ENCODE measurements at regions not wholly inside any gene's neighbourhood (a gene's known extent, or its start where the extent isn't known, plus 50 kb on each side); places are given as distances from the start of the nearest gene placed in this dataset.
A peak's percentile ranks its signal among the peaks of the same experiment; 100 is the strongest.
"Not testable (repeated sequence)": the region's sequence is repeated elsewhere in the genome, so short reads cannot be mapped to it uniquely, and the experiment has no call there.

DNA sequence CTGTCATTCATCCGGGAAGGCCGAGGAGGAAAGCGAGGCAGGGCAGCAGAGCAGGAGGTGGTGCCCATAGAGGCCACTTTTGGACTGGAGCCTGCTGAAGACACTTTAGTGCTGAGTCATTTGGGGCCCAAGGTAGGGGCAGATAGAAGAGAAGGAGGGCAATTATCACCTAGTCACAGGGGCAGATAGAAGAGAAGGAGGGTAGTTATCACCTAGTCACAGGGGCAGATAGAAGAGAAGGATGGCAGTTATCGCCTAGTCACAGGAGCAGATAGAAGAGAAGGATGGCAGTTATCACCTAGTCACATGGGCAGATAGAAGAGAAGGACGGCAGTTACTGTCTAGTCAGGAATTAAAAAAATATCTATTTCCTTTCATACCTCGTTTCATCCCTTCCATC lies 1372.6 kb downstream of the FOXD4L5 start:
- H3K27ac ChIP-seq; H3K27me3 ChIP-seq (ENCODE audit: insufficient read depth, low read depth, severe bottlenecking); DNase-seq; H3K9me3 ChIP-seq (ENCODE audit: severe bottlenecking); H3K36me3 ChIP-seq; H3K4me3 ChIP-seq (ENCODE audit: low read depth, low read length): not testable (repeated sequence)

DNA sequence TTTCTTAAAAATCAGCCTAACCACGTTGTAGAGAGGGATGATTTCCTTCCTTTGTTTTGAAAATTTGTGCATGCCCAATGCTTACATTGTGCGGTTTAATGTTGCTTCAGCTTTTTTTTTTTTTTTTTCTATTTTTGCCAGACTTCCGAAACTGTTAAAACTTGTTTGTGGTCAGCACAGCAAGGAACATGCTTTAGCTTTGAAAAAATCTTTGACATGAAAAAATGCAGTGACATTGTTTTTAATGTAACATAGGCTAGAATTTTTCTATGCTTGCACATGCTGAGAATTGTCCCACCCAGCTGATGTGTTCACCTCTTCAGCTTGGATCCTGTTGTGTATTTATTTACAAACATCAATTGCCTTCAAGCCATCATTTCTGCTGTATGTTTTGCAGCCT lies 1375.9 kb downstream of the FOXD4L5 start:
- not testable (repeated sequence) for H3K36me3 ChIP-seq; H3K27me3 ChIP-seq (ENCODE audit: insufficient read depth, low read depth, severe bottlenecking); H3K27ac ChIP-seq; H3K9me3 ChIP-seq (ENCODE audit: severe bottlenecking); H3K4me3 ChIP-seq (ENCODE audit: low read depth, low read length); DNase-seq

DNA sequence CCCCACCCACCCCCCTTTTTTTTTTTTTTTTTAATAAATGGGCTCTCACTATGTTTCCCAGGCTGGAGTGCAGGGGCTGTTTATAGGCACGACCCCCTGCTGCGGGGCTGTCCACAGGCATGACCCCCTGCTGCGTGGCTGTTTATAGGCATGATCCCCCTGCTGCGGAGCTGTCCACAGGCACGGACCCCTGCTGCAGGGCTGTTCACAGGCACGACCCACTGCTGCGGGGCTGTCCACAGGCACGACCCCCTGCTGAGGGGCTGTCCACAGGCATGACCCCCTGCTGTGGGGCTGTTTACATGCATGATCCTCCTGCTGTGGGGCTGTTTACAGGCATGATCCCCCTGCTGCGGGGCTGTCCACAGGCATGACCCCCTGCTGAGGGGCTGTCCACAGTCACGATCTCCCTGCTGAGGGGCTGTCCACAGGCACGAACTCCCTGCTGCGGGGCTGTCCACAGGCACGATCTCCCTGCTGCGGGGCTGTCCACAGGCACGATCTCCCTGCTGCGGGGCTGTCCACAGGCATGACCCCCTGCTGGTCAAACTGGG lies 1385.3 kb downstream of the FOXD4L5 start:
- not testable (repeated sequence) for H3K27ac ChIP-seq; H3K36me3 ChIP-seq; DNase-seq; H3K4me3 ChIP-seq (ENCODE audit: low read depth, low read length); H3K27me3 ChIP-seq (ENCODE audit: insufficient read depth, low read depth, severe bottlenecking); H3K9me3 ChIP-seq (ENCODE audit: severe bottlenecking)

DNA sequence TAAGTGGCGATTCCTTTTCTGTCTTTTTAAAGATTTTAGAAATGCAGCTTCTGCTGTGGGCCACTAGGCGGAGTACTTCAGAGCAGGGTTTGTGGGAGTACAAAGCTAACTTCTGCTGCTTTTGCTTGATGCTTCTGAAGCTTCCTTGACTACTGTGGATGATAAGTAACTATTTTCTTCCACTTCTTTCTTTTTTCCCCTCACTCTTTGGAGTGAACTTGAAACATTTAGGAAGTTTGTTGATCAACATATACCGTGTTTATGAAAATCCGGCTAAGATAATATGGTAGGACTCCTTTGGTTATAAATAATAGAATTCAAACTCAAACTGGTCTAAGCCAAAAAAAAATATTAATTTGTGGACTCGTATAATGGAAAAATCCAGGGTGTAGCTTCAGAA lies 1403.6 kb downstream of the FOXD4L5 start:
- H3K9me3 ChIP-seq (ENCODE audit: severe bottlenecking); H3K36me3 ChIP-seq; H3K27me3 ChIP-seq (ENCODE audit: insufficient read depth, low read depth, severe bottlenecking); DNase-seq; H3K4me3 ChIP-seq (ENCODE audit: low read depth, low read length); H3K27ac ChIP-seq: not testable (repeated sequence)

DNA sequence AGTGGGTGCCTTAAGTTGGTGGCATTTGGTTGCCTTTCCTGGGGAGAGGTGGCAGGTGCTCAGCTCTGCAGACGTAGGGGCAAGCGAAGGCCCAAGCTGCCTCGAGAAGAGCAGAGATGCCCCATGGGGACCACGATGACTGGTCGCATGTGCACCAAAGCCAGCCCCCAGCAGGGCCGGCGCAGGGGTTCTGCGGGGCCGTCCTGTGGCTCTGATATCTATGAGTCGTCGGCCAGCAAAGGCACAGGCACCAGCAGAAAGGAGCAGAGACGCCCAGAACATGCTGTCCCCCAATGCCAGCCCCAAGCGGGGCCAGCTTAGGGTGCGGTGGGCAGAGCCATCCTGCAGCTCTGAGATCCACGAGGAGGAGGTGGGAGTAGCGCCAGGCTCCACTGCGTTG lies 1408.6 kb downstream of the FOXD4L5 start:
- H3K4me3 ChIP-seq (ENCODE audit: low read depth, low read length); H3K36me3 ChIP-seq; H3K27ac ChIP-seq; H3K27me3 ChIP-seq (ENCODE audit: insufficient read depth, low read depth, severe bottlenecking); DNase-seq; H3K9me3 ChIP-seq (ENCODE audit: severe bottlenecking): not testable (repeated sequence)

DNA sequence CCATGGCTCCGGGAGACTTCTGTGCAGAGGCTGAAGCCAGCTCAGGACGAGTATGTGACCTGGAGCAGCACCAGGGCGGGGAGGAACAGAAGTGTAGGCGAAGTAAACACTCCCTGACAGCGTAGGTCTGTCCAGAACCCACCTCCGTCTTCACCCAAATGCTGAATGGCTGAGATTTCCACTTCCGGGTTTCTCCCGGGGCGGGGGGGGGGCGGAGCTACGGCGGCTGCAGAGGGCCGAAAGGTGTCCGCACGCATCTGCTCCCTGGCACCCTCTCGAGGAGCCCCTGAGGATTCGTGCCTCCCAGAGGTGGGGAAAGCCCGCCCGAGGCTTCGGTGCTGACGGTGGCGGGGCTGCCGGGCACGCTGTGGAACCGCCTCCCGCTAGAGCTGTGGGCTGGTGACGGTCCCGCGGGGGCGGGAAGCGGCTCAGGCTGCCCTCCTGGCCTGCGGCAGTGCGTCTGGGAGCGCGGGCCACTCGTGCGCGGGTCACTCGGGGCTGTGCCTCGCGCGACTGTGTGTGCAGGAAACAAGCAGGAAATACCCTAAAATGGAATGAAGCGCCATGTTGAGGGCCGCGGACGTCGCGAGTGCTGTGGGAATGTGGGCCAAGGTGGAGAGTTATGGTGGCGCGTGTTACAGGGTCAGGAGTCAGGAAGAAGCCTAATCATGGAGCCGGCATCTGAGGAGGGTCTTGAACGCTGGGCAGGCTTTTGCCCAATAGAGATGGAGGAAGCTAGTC lies 1425.4 kb downstream of the FOXD4L5 start:
- TF ChIP-seq, protein P1, sequence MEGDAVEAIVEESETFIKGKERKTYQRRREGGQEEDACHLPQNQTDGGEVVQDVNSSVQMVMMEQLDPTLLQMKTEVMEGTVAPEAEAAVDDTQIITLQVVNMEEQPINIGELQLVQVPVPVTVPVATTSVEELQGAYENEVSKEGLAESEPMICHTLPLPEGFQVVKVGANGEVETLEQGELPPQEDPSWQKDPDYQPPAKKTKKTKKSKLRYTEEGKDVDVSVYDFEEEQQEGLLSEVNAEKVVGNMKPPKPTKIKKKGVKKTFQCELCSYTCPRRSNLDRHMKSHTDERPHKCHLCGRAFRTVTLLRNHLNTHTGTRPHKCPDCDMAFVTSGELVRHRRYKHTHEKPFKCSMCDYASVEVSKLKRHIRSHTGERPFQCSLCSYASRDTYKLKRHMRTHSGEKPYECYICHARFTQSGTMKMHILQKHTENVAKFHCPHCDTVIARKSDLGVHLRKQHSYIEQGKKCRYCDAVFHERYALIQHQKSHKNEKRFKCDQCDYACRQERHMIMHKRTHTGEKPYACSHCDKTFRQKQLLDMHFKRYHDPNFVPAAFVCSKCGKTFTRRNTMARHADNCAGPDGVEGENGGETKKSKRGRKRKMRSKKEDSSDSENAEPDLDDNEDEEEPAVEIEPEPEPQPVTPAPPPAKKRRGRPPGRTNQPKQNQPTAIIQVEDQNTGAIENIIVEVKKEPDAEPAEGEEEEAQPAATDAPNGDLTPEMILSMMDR (IDR thresholded peaks at IDR 0.05; ENCODE audit: low read depth, low read length): no peak
- H3K9me3 ChIP-seq (ENCODE audit: severe bottlenecking): peaks cover 4% of the 10 kb centered on the region
- no peaks in the 10 kb centered on the region for H3K36me3 ChIP-seq
- DNase-seq: peak; percentile 54
- no peak overlapping the region for H3K27ac ChIP-seq
- H3K4me3 ChIP-seq (ENCODE audit: low read depth, low read length): peak overlapping the region; percentile 44
- H3K27me3 ChIP-seq (ENCODE audit: insufficient read depth, low read depth, severe bottlenecking): no peaks in the 10 kb centered on the region

DNA sequence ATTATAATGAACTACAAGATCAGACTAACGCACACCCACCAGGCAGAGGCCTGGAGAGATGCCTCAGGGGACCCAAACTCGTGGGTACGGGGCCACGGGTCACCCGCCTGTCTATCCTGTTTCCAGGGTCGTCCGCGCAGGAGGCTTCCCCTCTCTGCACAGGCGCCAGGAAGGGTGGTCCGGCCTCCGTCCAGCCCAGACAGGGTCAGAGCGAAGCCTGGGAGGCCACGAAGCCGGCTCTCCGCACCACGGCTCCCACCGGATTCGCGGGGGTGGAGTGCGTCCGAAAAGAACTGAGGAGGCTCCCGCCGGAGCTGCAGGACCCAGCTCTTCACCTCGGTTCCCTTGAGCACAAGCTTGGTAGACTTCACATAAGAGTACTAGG lies 1425.9 kb downstream of the FOXD4L5 start:
- H3K27ac ChIP-seq; H3K36me3 ChIP-seq; H3K27me3 ChIP-seq (ENCODE audit: insufficient read depth, low read depth, severe bottlenecking); H3K9me3 ChIP-seq (ENCODE audit: severe bottlenecking): not testable (repeated sequence)
- H3K4me3 ChIP-seq (ENCODE audit: low read depth, low read length): peak overlapping the region; percentile 44
- DNase-seq: peak; percentile 9

DNA sequence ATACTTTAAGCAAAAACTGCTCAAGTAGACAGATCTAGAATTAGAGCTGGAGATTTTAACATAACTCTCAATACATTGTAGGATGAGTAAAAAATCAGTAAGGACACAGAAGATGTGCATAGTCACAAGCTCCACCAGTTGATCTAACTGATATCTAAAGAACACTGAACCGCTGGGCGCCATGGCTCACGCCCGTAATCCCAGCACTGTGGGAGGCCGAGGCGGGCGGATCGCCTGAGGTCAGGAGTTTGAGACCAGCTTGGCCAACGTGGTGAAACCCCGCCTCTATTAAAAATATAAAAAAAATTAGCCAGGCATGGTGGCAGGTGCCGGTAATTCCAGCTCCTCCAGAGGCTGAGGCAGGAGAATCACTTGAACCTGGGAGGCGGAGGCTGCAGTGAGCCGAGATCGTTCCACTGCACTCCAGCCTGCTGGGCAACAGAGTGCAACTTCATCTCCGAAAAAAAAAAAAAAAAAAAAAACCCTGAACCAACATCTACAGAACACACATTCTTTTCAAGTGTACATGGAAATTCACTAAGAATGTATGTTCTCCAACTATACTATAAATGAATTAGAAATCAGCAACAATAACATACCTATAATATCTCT lies 1431.8 kb downstream of the FOXD4L5 start:
- H3K27ac ChIP-seq; H3K36me3 ChIP-seq; H3K27me3 ChIP-seq (ENCODE audit: insufficient read depth, low read depth, severe bottlenecking); H3K4me3 ChIP-seq (ENCODE audit: low read depth, low read length); DNase-seq; H3K9me3 ChIP-seq (ENCODE audit: severe bottlenecking): not testable (repeated sequence)

DNA sequence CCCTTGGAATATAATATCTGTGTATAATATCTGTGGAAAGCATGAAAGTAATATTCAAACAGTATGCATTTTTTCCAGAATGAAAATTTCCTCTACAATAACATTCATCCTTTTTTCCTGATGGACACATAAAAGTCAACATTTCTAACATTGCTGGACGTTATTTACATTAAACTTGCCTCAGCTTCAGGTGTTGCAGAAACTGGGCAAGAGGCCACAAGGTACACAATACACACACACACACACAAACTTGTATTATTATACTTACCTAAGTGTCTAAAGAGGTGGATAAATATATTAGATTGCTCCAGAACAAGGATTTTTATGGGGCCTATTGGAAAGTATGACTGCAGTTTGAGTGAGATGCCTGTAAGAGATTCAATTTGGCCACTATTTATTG lies 1460.2 kb downstream of the FOXD4L5 start:
- not testable (repeated sequence) for H3K27me3 ChIP-seq (ENCODE audit: insufficient read depth, low read depth, severe bottlenecking); H3K36me3 ChIP-seq; H3K9me3 ChIP-seq (ENCODE audit: severe bottlenecking); H3K27ac ChIP-seq; H3K4me3 ChIP-seq (ENCODE audit: low read depth, low read length); DNase-seq

DNA sequence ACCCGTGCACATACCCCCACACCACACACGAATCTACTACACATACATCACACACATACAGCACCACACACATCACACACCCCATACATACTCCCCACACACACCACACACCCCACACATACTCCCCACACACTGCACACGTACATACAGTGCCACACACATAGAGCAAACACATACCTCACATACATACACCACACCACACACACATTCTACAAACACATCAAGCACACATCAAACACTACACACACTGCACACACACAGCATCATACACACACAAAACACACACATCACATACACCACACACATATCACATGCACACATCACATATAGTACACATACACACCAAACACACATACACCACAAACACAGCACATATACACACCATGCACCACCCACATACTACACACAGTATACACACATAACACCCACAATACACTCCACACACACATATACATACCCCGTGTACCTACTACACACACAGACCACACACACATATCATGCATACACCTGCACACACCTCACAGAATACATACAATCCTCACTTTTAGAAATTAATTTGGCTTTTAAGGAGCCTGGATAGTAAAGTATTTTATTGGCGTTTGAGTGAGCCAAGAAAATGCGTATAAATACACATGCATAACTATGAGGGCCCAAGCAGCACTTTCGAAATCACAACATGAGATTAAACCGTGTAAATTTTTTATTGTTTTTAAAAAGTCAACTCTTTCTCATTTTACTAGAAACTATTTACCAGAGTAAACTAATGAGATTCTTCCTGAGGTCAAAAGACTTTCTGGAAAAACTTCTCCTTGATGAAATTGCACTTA lies 1461.4 kb downstream of the FOXD4L5 start:
- H3K9me3 ChIP-seq (ENCODE audit: severe bottlenecking); H3K27ac ChIP-seq; H3K4me3 ChIP-seq (ENCODE audit: low read depth, low read length); H3K36me3 ChIP-seq; DNase-seq; H3K27me3 ChIP-seq (ENCODE audit: insufficient read depth, low read depth, severe bottlenecking): not testable (repeated sequence)

DNA sequence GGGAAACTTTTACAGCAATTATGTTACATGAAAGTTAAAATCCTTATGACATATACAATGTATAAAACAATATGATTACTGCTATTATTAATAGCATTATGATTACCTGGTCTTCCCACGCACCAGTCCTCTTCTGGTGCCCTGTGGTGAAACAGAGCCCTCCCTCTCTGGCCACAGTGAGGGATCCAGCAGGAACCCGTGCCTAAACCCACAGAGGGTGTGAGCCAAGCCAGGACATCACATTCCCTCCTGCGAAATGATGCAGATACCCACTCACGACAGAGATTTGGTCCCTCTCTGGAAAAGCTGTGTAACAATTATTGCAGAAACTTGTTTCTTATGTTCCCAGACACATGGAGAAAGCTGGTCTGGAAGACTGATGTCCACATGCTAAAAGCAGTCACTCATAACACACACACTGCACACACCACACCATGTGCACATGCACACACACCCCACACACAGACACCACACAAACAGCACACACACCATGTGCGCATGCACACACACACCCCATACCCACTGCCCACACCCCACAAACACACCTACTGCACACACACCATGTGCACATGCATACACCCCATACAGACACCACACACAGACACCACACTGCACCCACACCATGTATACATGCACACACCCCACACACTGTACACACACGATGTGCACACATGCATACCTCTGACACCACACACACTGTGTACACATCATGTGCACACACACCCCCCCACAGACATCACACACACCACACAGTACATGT lies 1462.2 kb downstream of the FOXD4L5 start:
- not testable (repeated sequence) for DNase-seq; H3K27ac ChIP-seq; H3K9me3 ChIP-seq (ENCODE audit: severe bottlenecking); H3K27me3 ChIP-seq (ENCODE audit: insufficient read depth, low read depth, severe bottlenecking); H3K4me3 ChIP-seq (ENCODE audit: low read depth, low read length); H3K36me3 ChIP-seq

DNA sequence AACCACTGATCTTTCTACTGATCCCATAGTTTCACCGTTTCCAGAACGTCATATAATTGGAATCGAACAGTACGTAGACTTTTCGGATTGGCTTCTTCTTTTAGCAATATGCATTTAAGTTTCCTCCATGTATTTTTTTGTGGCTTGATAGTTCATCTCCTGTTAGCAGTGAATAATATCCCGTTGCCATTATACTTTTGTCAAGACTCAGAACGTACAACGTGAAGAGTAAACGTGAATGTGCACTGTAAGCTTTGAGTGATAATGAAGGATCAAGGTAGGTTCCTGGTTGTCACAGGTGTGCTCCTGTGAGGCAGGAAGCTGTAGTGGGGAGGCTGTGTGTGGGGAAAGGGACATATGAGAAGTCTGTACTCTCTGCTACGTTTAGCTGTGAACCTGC lies 1463.7 kb downstream of the FOXD4L5 start:
- not testable (repeated sequence) for H3K9me3 ChIP-seq (ENCODE audit: severe bottlenecking); DNase-seq

DNA sequence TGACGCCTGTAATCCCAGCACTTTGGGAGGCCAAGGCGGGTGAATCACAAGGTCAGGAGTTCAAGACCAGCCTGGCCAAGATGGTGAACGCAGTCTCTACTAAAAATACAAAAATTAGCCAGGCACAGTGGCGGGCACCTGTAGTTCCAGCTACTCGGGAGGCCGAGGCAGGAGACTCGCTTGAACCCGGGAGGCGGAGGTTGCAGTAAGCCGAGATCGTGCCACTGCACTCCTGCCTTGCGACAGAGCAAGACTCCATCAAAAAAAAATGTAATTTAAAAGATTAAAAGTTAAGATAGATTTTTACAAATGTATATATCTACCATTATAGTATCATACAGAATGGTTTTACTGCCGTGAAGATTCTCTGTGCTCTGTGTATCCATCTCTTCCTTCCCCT lies 1464.1 kb downstream of the FOXD4L5 start:
- H3K27me3 ChIP-seq (ENCODE audit: insufficient read depth, low read depth, severe bottlenecking); H3K4me3 ChIP-seq (ENCODE audit: low read depth, low read length); H3K9me3 ChIP-seq (ENCODE audit: severe bottlenecking); H3K36me3 ChIP-seq; H3K27ac ChIP-seq; DNase-seq: not testable (repeated sequence)

More for the DNA sequence above, 1463.7 kb downstream of the FOXD4L5 start:
- not testable (repeated sequence) for H3K27ac ChIP-seq; H3K4me3 ChIP-seq (ENCODE audit: low read depth, low read length); H3K36me3 ChIP-seq; H3K27me3 ChIP-seq (ENCODE audit: insufficient read depth, low read depth, severe bottlenecking)
